GM23338 (cell line): ENCODE measurements at regions not wholly inside any gene's neighbourhood (a gene's known extent, or its start where the extent isn't known, plus 50 kb on each side); places are given as distances from the start of the nearest gene placed in this dataset.

Source experiments
- ATAC-seq: fragments of 200-7000 bp; cut with Tn5 transposase; 3 replicates; pipeline ENCODE4 v1.9.1; 2020
- DNase-seq: peaks from one replicate; pipeline ENCODE4 v3.0.0-alpha.2; 2015; ENCODE audit warnings: low spot score
- H2AFZ ChIP-seq: fragments of 200-600 bp; sonication (generic); 2 replicates; pipeline ENCODE4 v1.8.0; 2016; ENCODE audit warnings: antibody characterized with exemption, mild to moderate bottlenecking, moderate library complexity
- H3F3A ChIP-seq: fragments of 200-600 bp; sonication (generic); replicated peaks from 2 replicates; pipeline ENCODE4 v1.8.0; 2017; ENCODE audit warnings: antibody characterized with exemption, mixed run types, low read depth
- H3K27ac ChIP-seq: fragments of 200-600 bp; sonication (generic); 2 replicates; pipeline ENCODE4 v1.6.1; 2016; ENCODE audit warnings: low read depth
- H3K27me3 ChIP-seq: fragments of 200-600 bp; sonication (generic); 2 replicates; pipeline ENCODE4 v1.8.0; 2016; ENCODE audit warnings: mild to moderate bottlenecking, mixed run types, moderate library complexity; ENCODE audit not compliant: insufficient read depth
- H3K36me3 ChIP-seq: fragments of 200-600 bp; sonication (generic); 2 replicates; pipeline ENCODE4 v1.8.0; 2016; ENCODE audit warnings: mild to moderate bottlenecking; ENCODE audit not compliant: insufficient read depth
- H3K4me1 ChIP-seq: fragments of 200-600 bp; sonication (generic); 2 replicates; pipeline ENCODE4 v1.8.0; 2016; ENCODE audit warnings: mild to moderate bottlenecking, moderate library complexity; ENCODE audit not compliant: insufficient read depth
- H3K4me2 ChIP-seq: fragments of 200-600 bp; sonication (generic); 2 replicates; pipeline ENCODE4 v1.7.1; 2017; ENCODE audit warnings: mixed run types
- H3K4me3 ChIP-seq: fragments of 200-600 bp; sonication (generic); 2 replicates; pipeline ENCODE4 v1.6.1; 2016; ENCODE audit warnings: mixed run types
- H3K79me2 ChIP-seq: fragments of 200-600 bp; sonication (generic); replicated peaks from 2 replicates; pipeline ENCODE4 v1.8.0; 2017; ENCODE audit warnings: mild to moderate bottlenecking; ENCODE audit not compliant: insufficient read depth
- H3K9me2 ChIP-seq: fragments of 200-600 bp; sonication (generic); 2 replicates; pipeline ENCODE4 v1.8.0; 2017; ENCODE audit not compliant: insufficient read depth
- H4K20me1 ChIP-seq: fragments of 200-600 bp; sonication (generic); replicated peaks from 2 replicates; pipeline ENCODE4 v1.8.0; 2017; ENCODE audit warnings: mild to moderate bottlenecking; ENCODE audit not compliant: insufficient read depth
- H3K27ac Mint-ChIP-seq: 2 replicates; pipeline ENCODE4 v1.8.0; 2020; ENCODE audit warnings: inconsistent platforms, mild to moderate bottlenecking, moderate library complexity, mixed read lengths
- H3K27me3 Mint-ChIP-seq: 3 replicates; pipeline ENCODE4 v1.8.0; 2022; ENCODE audit warnings: low read depth, mild to moderate bottlenecking, moderate library complexity, mixed read lengths, inconsistent platforms; ENCODE audit not compliant: insufficient read depth, poor library complexity
- H3K36me3 Mint-ChIP-seq: 3 replicates; pipeline ENCODE4 v1.8.0; 2021; ENCODE audit warnings: low read depth, mild to moderate bottlenecking, inconsistent platforms, moderate library complexity, mixed read lengths
- H3K4me1 Mint-ChIP-seq: 3 replicates; pipeline ENCODE4 v1.8.0; 2020; ENCODE audit warnings: mild to moderate bottlenecking, inconsistent platforms, mixed read lengths
- H3K4me3 Mint-ChIP-seq: 3 replicates; pipeline ENCODE4 v1.8.0; 2021; ENCODE audit warnings: moderate library complexity, mild to moderate bottlenecking, inconsistent platforms, mixed read lengths
- H3K9me3 Mint-ChIP-seq: 3 replicates; pipeline ENCODE4 v1.8.0; 2020; ENCODE audit warnings: moderate library complexity, mild to moderate bottlenecking, inconsistent platforms, mixed read lengths
- CREB1 ChIP-seq: fragments of 250-450 bp; sonication (Bioruptor Pico); IDR thresholded peaks from 2 replicates; pipeline ENCODE4 v1.5.0; 2020; ENCODE audit warnings: low read depth, mild to moderate bottlenecking, moderate library complexity
- CTCF ChIP-seq, 2 experiments: fragments of 200-600 bp in 1 of 2; sonication (generic) in 1 of 2; conservative IDR thresholded peaks; 2 replicates each; pipeline versions ENCODE4 v1.5.1 to v1.6.1; 2016 to 2017; ENCODE audit warnings: antibody characterized with exemption in 2 of 2, low read depth in 2 of 2, mild to moderate bottlenecking in 2 of 2, moderate library complexity in 1 of 2
- ETS1 ChIP-seq: IDR thresholded peaks from 2 replicates; pipeline ENCODE4 v1.6.1; 2016; ENCODE audit warnings: antibody characterized with exemption
- EZH2 ChIP-seq: fragments of 200-600 bp; sonication (generic); IDR thresholded peaks from one replicate; pipeline ENCODE4 v1.8.0; 2017; ENCODE audit warnings: antibody characterized with exemption, mild to moderate bottlenecking, low read depth; ENCODE audit not compliant: unreplicated experiment
- EZH2phosphoT487 ChIP-seq: fragments of 200-600 bp; sonication (generic); IDR thresholded peaks from one replicate; pipeline ENCODE4 v1.8.1; 2018; ENCODE audit warnings: antibody characterized with exemption; ENCODE audit not compliant: unreplicated experiment
- JUNB ChIP-seq: IDR thresholded peaks from one replicate; pipeline ENCODE4 v1.6.1; 2016; ENCODE audit warnings: antibody characterized with exemption; ENCODE audit not compliant: unreplicated experiment
- POLR2AphosphoS5 ChIP-seq: IDR thresholded peaks from 2 replicates; pipeline ENCODE4 v1.6.1; 2016; ENCODE audit warnings: antibody characterized with exemption, low read depth
- REST ChIP-seq: IDR thresholded peaks from one replicate; pipeline ENCODE4 v1.6.1; 2018; ENCODE audit warnings: antibody characterized with exemption; ENCODE audit not compliant: unreplicated experiment
- ZNF331 ChIP-seq: fragments of 250-450 bp; sonication (Bioruptor Pico); IDR thresholded peaks from 2 replicates; pipeline ENCODE4 v1.5.0; 2020; ENCODE audit warnings: low read depth, mild to moderate bottlenecking, moderate library complexity
- ZNF462 ChIP-seq: fragments of 250-450 bp; sonication (Bioruptor Pico); IDR thresholded peaks from 2 replicates; pipeline ENCODE4 v1.5.0; 2020; ENCODE audit warnings: mild to moderate bottlenecking, moderate library complexity

- Mint-ChIP-seq H3K36me3 (no peaks in the 10 kb centered on the region), H3K4me3 (no peak overlapping the region), H3K27me3 (peaks cover 3% of the 10 kb centered on the region), H3K4me1 (no peaks in the 10 kb centered on the region), H3K27ac (no peak overlapping the region), H3K9me3 (no peaks in the 10 kb centered on the region; the same call in 2 of the 3 replicates)
- TF ChIP-seq CTCF (conservative IDR thresholded peaks at IDR 0.05; ENCODE audit: low read depth in 2 of 2) (no peak), POLR2AphosphoS5 (no peak), EZH2 (no peak), REST (no peak), EZH2phosphoT487 (no peak)
- Histone ChIP-seq H2AFZ (no peak overlapping the region), H3K4me2 (no peak overlapping the region), H3K27ac (no peak overlapping the region), H3K9me2 (no peaks in the 10 kb centered on the region), H3K79me2 (no peaks in the 10 kb centered on the region), H3F3A (no peaks in the 10 kb centered on the region), H3K27me3 (no peaks in the 10 kb centered on the region), H3K4me1 (no peaks in the 10 kb centered on the region), H3K36me3 (no peaks in the 10 kb centered on the region), H3K4me3 (no peak overlapping the region), H4K20me1 (no peaks in the 10 kb centered on the region)
- ATAC-seq (no peak), DNase-seq (no peak)
Observed at GRCh38 chr10:8962249-8962648, 907.8 kb downstream of the GATA3 start.

- no peak for DNase-seq
- no peaks in the 10 kb centered on the region for H4K20me1 ChIP-seq
- H3K27me3 ChIP-seq = no peaks in the 10 kb centered on the region
- no peak overlapping the region for H2AFZ ChIP-seq
- no peaks in the 10 kb centered on the region for H3K9me2 ChIP-seq
- no peak overlapping the region for H3K4me2 ChIP-seq
- no peaks in the 10 kb centered on the region for H3K4me1 ChIP-seq
- H3K27me3 Mint-ChIP-seq = peaks cover 4% of the 10 kb centered on the region
- no peak overlapping the region for H3K27ac Mint-ChIP-seq
- H3K79me2 ChIP-seq = no peaks in the 10 kb centered on the region
- no peaks in the 10 kb centered on the region for H3K4me1 Mint-ChIP-seq
- H3K36me3 Mint-ChIP-seq = no peaks in the 10 kb centered on the region
- no peak overlapping the region for H3K4me3 ChIP-seq
- H3K36me3 ChIP-seq = no peaks in the 10 kb centered on the region
- H3K4me3 Mint-ChIP-seq = no peak overlapping the region
- ATAC-seq = no peak
- H3F3A ChIP-seq = no peaks in the 10 kb centered on the region
- no peak for TF ChIP-seq JUNB
- no peak for TF ChIP-seq ETS1
- no peak for TF ChIP-seq ZNF331 (CRISPR knock-in tag)
- TF ChIP-seq CREB1 (CRISPR knock-in tag) = no peak
- TF ChIP-seq EZH2 = no peak
- TF ChIP-seq EZH2phosphoT487 = no peak
- TF ChIP-seq ZNF462 (CRISPR knock-in tag) = no peak
- no peak overlapping the region for H3K27ac ChIP-seq
- H3K9me3 Mint-ChIP-seq = peaks cover 3% of the 10 kb centered on the region; the same call in 1 of the 3 replicates
Observed at GRCh38 chr10:8967061-8967460, 912.6 kb downstream of the GATA3 start.
